SK-N-SH (cell line): ENCODE measurements at regions not wholly inside any gene's neighbourhood (a gene's known extent, or its start where the extent isn't known, plus 50 kb on each side); places are given as distances from the start of the nearest gene placed in this dataset.

Experiments
- RFX5 ChIP-seq: IDR thresholded peaks from 2 replicates; pipeline ENCODE4 v1.6.1; 2012; ENCODE audit warnings: mild to moderate bottlenecking, improper control_type of control experiment, low read length
- YY1 ChIP-seq: IDR thresholded peaks from 2 replicates; pipeline ENCODE4 v1.4.0; 2012; ENCODE audit warnings: low read depth, mild to moderate bottlenecking
- TF ChIP-seq, protein P1 (sequence below): fragments of 150-350 bp; IDR thresholded peaks from 2 replicates; pipeline ENCODE4 v1.6.1; 2017; ENCODE audit warnings: antibody characterized with exemption, low read length, low read depth, borderline replicate concordance

DNA sequence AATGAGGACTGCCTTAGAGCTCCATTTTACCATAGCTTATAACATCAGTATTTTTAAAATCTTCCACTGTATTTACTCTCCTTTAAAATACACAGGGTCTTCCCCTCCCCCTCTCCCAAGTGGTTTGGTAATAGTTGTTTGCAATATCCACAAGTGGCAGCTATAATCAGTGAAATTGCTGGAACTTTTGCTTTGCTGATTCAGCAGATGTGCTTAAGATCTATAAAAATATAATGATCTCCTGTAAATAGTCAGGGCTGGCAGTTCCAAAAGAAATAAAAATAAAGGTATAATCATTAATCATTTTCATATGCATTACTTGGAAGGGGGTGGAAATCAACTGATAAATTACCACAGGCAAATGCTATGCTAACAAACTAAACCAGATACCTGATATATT lies 345.2 kb downstream of the KLHL13 start:
- TF ChIP-seq RFX5 (no peak), YY1 (no peak)
- TF ChIP-seq, protein P1, sequence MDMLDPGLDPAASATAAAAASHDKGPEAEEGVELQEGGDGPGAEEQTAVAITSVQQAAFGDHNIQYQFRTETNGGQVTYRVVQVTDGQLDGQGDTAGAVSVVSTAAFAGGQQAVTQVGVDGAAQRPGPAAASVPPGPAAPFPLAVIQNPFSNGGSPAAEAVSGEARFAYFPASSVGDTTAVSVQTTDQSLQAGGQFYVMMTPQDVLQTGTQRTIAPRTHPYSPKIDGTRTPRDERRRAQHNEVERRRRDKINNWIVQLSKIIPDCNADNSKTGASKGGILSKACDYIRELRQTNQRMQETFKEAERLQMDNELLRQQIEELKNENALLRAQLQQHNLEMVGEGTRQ = no peak
